ENCODE measurements at regions not wholly inside any gene's neighbourhood (a gene's known extent, or its start where the extent isn't known, plus 50 kb on each side); places are given as distances from the start of the nearest gene placed in this dataset.

DNA sequence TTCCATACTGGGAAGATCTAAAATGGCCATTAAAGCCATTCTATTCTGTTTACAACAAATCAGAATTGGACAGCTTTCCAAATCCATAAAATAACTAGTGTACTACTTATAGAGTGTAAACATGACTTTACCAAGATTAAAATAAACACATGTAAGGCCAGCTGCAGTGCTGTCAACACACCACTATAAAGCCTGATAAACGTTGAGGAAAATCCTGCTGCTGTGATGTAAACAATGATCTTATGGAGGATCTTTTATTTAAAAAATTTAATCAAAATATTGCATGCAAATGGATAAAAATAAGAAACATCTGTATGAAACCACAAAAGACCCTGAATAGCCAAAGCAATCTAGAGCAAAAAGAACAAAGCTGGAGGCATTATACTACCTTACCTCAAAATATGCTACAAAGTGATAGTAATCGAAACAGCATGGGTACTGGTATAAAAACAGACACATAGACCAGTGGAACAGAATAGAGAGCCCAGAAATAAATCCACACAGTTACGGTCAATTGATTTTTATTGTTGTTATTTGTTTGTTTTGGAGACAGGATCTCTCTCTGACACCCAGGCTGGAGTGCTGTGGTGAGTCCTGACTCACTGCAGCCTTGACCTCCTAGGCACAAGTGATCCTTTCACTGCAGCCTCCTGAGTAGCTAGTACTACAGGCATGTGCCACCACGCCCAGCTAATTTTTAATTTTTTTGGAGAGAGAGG lies 428.8 kb upstream of the C2CD4B start:
- H3K9me3 Mint-ChIP-seq = peaks cover 4% of the 10 kb centered on the region
- H3K36me3 Mint-ChIP-seq = no peaks in the 10 kb centered on the region
- H3K27ac Mint-ChIP-seq = no peak overlapping the region
- H3K4me3 Mint-ChIP-seq = no peak overlapping the region
- peaks cover 11% of the 10 kb centered on the region for H3K4me1 Mint-ChIP-seq
- H3K27me3 Mint-ChIP-seq (ENCODE audit: low read depth) = no peaks in the 10 kb centered on the region
- TF ChIP-seq, protein P1, sequence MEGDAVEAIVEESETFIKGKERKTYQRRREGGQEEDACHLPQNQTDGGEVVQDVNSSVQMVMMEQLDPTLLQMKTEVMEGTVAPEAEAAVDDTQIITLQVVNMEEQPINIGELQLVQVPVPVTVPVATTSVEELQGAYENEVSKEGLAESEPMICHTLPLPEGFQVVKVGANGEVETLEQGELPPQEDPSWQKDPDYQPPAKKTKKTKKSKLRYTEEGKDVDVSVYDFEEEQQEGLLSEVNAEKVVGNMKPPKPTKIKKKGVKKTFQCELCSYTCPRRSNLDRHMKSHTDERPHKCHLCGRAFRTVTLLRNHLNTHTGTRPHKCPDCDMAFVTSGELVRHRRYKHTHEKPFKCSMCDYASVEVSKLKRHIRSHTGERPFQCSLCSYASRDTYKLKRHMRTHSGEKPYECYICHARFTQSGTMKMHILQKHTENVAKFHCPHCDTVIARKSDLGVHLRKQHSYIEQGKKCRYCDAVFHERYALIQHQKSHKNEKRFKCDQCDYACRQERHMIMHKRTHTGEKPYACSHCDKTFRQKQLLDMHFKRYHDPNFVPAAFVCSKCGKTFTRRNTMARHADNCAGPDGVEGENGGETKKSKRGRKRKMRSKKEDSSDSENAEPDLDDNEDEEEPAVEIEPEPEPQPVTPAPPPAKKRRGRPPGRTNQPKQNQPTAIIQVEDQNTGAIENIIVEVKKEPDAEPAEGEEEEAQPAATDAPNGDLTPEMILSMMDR (IDR thresholded peaks at IDR 0.05; ENCODE audit: unreplicated experiment) = no peak
- DNase-seq (ENCODE audit: low spot score in 2 of 2, unreplicated experiment in 2 of 2) = no peak

DNA sequence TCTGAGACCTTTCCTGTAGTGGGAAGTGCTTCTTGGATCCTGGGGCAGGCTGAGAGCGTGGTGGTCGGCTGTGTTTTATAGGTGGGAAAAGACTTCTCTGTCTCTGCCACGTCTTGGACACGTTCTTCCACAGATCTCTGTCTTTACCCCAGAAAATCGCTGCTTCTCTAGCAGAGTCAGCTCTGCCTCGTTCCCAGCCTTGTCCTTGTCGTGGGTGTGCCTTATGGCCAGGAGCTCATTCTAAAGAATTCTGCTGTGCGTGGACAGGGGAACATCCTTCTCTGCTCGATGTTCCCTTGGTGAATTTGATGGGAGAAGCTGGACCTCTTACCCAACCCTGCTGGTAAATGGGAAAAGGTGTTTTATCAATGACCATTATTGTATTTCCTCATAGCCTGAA lies 433.1 kb upstream of the C2CD4B start:
- TF ChIP-seq, protein P1 (IDR thresholded peaks at IDR 0.05; ENCODE audit: unreplicated experiment) = no peak
- Mint-ChIP-seq H3K4me3 (no peak overlapping the region), H3K9me3 (peaks cover 11% of the 10 kb centered on the region)

DNA sequence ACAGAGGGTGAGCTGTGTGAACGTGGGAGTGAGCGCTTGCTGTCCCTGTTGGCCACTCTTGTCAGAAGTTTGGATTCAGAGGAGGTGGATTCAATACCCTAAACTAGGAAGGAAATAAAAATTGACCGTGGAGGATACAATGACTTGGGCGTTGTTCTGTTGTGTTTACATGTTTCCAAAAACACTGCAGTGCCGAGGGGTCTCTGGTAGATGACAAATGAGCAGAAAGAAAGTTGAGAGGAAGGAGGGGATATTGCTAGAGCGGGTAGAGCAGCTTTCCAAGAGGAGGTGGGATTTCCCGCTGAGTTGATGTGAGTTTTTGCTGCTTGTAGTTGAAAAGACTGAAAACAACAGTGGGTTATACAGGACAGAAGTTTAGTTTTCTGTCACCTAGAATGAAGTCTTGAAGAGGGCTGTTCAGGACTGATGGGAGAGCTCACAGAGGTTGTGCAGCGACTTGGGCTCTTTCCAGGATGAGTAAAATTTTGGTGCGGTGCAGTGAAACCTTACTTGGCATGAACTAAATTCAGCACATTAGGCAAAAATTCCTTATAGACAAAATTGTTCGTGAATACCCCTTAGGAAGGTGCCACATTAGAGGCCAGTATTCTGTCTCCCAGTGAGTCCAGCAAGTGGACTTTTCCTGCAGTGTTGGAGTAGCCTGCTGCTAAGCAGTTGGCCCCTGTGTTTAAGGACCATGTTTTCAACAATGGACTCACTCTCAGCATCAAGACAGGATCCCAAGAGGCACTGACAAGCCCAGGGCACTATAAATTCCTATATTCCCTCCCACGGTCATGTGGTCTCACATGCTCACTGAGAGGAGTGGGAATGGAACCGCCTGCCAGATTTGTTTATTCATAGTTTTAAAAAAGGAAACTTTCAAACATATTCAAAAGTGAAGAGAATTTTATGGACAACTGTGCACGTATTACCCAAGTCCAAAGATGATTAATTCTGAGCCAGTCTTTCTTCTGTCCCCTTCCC lies 435.0 kb upstream of the C2CD4B start:
- no peaks in the 10 kb centered on the region for H3K36me3 Mint-ChIP-seq
- no peaks in the 10 kb centered on the region for H3K27me3 Mint-ChIP-seq (ENCODE audit: low read depth)
- peaks cover 11% of the 10 kb centered on the region for H3K9me3 Mint-ChIP-seq
- H3K27ac Mint-ChIP-seq = no peak overlapping the region
- no peak overlapping the region for H3K4me3 Mint-ChIP-seq
- TF ChIP-seq, protein P1 (IDR thresholded peaks at IDR 0.05; ENCODE audit: unreplicated experiment) = no peak
- DNase-seq (ENCODE audit: low spot score in 2 of 2, unreplicated experiment in 2 of 2) = no peak
- peaks cover 3% of the 10 kb centered on the region for H3K4me1 Mint-ChIP-seq

More for the DNA sequence above, 433.1 kb upstream of the C2CD4B start:
- Mint-ChIP-seq H3K27me3 (ENCODE audit: low read depth) (no peaks in the 10 kb centered on the region), H3K4me1 (peaks cover 3% of the 10 kb centered on the region), H3K36me3 (no peaks in the 10 kb centered on the region), H3K27ac (no peak overlapping the region)
- no peak for DNase-seq (ENCODE audit: low spot score in 2 of 2, unreplicated experiment in 2 of 2)

DNA sequence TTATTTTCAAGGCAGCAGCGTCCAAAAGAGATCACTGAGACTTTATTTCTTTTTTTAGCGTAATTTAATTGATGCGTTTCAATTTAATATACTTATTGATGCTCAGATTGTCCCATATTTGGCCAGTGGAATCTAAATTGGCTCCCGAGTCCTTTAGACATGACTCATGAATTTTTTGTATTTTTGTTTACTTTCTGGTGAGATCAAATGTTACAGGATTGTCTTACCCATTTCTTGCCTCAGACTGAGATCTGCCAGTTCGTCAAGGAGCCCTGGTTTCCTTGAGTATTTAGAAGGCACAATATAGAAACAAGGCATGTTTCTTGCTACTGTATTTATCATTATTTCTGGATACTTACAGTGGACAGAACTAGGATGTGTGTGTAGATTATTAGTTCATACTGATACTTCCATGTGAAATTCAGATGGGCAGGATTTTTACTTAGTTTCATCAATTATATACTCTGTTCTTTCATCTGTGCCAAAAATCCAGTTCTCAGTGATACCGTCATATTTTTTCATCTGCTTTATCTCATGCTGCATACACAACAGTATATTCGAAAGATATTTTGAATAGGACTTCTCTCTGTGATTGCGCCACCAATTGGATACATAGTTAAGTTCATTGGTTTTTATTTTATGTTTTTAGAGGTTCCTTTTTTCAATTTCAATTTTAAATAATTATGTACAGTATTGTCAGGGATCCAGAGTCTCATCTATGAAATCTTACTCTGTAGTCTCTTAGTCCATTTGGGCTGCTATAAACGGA lies 436.9 kb upstream of the C2CD4B start:
- TF ChIP-seq, protein P1 (IDR thresholded peaks at IDR 0.05; ENCODE audit: unreplicated experiment) = no peak
- H3K36me3 Mint-ChIP-seq = no peaks in the 10 kb centered on the region
- no peak for DNase-seq (ENCODE audit: low spot score in 2 of 2, unreplicated experiment in 2 of 2)
- peaks cover 8% of the 10 kb centered on the region for H3K9me3 Mint-ChIP-seq
- H3K4me1 Mint-ChIP-seq = peaks cover 3% of the 10 kb centered on the region
- H3K27me3 Mint-ChIP-seq (ENCODE audit: low read depth) = no peaks in the 10 kb centered on the region
- no peak overlapping the region for H3K4me3 Mint-ChIP-seq
- H3K27ac Mint-ChIP-seq = no peak overlapping the region

DNA sequence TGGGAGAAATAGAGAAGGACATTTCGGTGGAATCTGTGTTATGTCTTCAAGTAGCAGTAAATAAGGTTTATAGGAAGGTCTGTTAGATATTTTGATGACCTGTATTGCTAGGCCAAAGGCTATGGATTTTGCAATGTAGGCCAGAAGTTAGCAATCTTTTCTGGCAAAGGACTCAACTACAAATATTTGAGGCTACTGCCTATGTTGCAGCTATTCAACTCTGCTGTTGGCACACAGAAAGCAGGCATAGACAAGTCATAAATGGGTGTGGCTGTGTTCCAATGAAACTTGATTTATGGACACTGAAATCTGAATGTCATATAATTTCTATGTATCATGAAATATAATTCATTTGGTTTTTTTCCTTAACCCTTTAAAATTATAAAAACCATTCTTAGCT lies 438.7 kb upstream of the C2CD4B start:
- DNase-seq (ENCODE audit: low spot score in 2 of 2, unreplicated experiment in 2 of 2) = no peak
- no peak overlapping the region for H3K4me3 Mint-ChIP-seq
- no peaks in the 10 kb centered on the region for H3K36me3 Mint-ChIP-seq
- H3K27ac Mint-ChIP-seq = no peak overlapping the region
- TF ChIP-seq, protein P1 (IDR thresholded peaks at IDR 0.05; ENCODE audit: unreplicated experiment) = no peak
- H3K4me1 Mint-ChIP-seq = peaks cover 3% of the 10 kb centered on the region
- peaks cover 8% of the 10 kb centered on the region for H3K9me3 Mint-ChIP-seq
- H3K27me3 Mint-ChIP-seq (ENCODE audit: low read depth) = no peaks in the 10 kb centered on the region
